Prostate gland (tissue), 2 donors: ENCODE measurements at regions not wholly inside any gene's neighbourhood (a gene's known extent, or its start where the extent isn't known, plus 50 kb on each side); places are given as distances from the start of the nearest gene placed in this dataset.

Experiments used
- CTCF ChIP-seq, 4 experiments: fragments of 200-600 bp in 2 of 4; fragments of 450-650 bp in 2 of 4; sonication (generic) in 2 of 4; IDR thresholded peaks; 1 replicate in 3 of 4; 2 replicates in 1 of 4; pipeline ENCODE4 v1.5.1; 2016 to 2019; ENCODE audit warnings: antibody characterized with exemption in 4 of 4, mild to moderate bottlenecking in 2 of 4, moderate library complexity in 2 of 4
- POLR2AphosphoS5 ChIP-seq: sonication (generic); formaldehyde crosslinking; IDR thresholded peaks from one replicate; pipeline ENCODE4 v1.6.1; 2017; ENCODE audit warnings: antibody characterized with exemption

DNA sequence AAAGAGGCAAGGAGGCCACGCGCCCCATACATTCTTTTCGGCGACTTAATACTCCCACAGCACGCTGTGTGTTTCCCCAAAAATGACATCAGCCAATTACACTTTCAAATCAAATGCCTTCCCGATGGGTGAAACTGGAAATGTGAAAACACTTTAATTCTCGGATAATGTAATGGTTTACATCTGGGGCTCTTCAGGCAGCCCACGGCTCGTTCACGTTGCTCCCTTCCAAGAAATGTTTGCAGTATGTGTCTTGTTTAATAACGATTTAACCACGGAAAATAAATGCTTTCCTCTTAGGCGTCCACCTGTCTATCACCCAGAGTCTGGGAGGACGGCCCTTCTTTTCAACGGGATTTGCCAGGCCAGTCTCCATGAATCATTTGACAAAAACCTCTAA lies 272.5 kb downstream of the SHOX start:
- TF ChIP-seq CTCF (IDR thresholded peaks at IDR 0.05), result no peak
- no peak for TF ChIP-seq POLR2AphosphoS5
